ENCODE measurements at regions not wholly inside any gene's neighbourhood (a gene's known extent, or its start where the extent isn't known, plus 50 kb on each side); places are given as distances from the start of the nearest gene placed in this dataset.

DNA sequence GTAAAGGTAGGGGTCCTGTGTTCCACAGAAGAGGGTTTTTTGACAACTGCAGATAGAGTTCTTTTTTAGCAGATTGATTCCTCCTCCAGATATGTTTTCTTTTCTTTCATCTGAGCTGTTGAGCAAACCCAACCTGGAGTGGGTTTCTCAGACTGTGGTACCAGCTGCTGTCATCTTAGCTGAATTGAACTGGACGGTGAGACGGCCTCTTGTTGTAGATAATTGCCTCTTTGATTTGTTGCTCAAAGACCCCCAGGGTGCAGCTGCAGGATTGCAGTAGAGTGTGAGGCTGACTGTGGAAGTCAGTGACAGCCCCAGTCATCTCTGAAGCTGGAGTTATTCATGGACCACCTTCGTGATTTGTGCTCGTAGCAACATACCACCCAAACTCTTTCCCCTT, 317.7 kb downstream of the AACS start:
- TF ChIP-seq, protein P1, sequence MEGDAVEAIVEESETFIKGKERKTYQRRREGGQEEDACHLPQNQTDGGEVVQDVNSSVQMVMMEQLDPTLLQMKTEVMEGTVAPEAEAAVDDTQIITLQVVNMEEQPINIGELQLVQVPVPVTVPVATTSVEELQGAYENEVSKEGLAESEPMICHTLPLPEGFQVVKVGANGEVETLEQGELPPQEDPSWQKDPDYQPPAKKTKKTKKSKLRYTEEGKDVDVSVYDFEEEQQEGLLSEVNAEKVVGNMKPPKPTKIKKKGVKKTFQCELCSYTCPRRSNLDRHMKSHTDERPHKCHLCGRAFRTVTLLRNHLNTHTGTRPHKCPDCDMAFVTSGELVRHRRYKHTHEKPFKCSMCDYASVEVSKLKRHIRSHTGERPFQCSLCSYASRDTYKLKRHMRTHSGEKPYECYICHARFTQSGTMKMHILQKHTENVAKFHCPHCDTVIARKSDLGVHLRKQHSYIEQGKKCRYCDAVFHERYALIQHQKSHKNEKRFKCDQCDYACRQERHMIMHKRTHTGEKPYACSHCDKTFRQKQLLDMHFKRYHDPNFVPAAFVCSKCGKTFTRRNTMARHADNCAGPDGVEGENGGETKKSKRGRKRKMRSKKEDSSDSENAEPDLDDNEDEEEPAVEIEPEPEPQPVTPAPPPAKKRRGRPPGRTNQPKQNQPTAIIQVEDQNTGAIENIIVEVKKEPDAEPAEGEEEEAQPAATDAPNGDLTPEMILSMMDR (IDR thresholded peaks at IDR 0.05) = no peak
- TF ChIP-seq ZFX (IDR thresholded peaks at IDR 0.05; ENCODE audit: borderline replicate concordance) = no peak
